ENCODE measurements at regions not wholly inside any gene's neighbourhood (a gene's known extent, or its start where the extent isn't known, plus 50 kb on each side); places are given as distances from the start of the nearest gene placed in this dataset.

- no peak for DNase-seq (ENCODE audit: low read depth in 3 of 3, low spot score in 2 of 3)
These were observed 375.1 kb downstream of the CHSY3 start for GRCh38 chr5:130279386-130279785.

GRCh38 chr5:130278136-130278535 lies 373.9 kb downstream of the CHSY3 start:
- DNase-seq (ENCODE audit: low read depth in 3 of 3, low spot score in 2 of 3) = no peak

GRCh38 chr5:130277522-130277921 lies 373.3 kb downstream of the CHSY3 start:
- DNase-seq (ENCODE audit: low read depth in 3 of 3, low spot score in 2 of 3) = no peak

- DNase-seq (ENCODE audit: low read depth in 3 of 3, low spot score in 2 of 3) = no peak
These were observed 372.7 kb downstream of the CHSY3 start for GRCh38 chr5:130277002-130277401.

GRCh38 chr5:130272837-130273236 lies 368.6 kb downstream of the CHSY3 start:
- DNase-seq (ENCODE audit: low read depth in 3 of 3, low spot score in 2 of 3) = no peak

GRCh38 chr5:130270786-130271185 lies 366.5 kb downstream of the CHSY3 start:
- DNase-seq (ENCODE audit: low read depth in 3 of 3, low spot score in 2 of 3) = no peak

GRCh38 chr5:130268489-130268888 lies 364.2 kb downstream of the CHSY3 start:
- no peak for DNase-seq (ENCODE audit: low read depth in 3 of 3, low spot score in 2 of 3)

- DNase-seq (ENCODE audit: low read depth in 3 of 3, low spot score in 2 of 3) = no peak
These were observed 363.7 kb downstream of the CHSY3 start for GRCh38 chr5:130267926-130268325.

- no peak for DNase-seq (ENCODE audit: low read depth in 3 of 3, low spot score in 2 of 3)
These were observed 356.2 kb downstream of the CHSY3 start for GRCh38 chr5:130260481-130260880.

GRCh38 chr5:130251931-130252330 lies 347.7 kb downstream of the CHSY3 start:
- DNase-seq (ENCODE audit: low read depth in 3 of 3, low spot score in 2 of 3) = no peak

GRCh38 chr5:130243641-130244040 lies 339.4 kb downstream of the CHSY3 start:
- DNase-seq (ENCODE audit: low read depth in 3 of 3, low spot score in 2 of 3) = no peak

GRCh38 chr5:130237721-130238120 lies 333.5 kb downstream of the CHSY3 start:
- DNase-seq (ENCODE audit: low read depth in 3 of 3, low spot score in 2 of 3) = no peak

Data from right renal cortex interstitium (tissue), 3 donors.